NAMALWA (cell line): ENCODE measurements at regions not wholly inside any gene's neighbourhood (a gene's known extent, or its start where the extent isn't known, plus 50 kb on each side); places are given as distances from the start of the nearest gene placed in this dataset.
A peak's percentile ranks its signal among the peaks of the same experiment; 100 is the strongest.

Experiments used
- DNase-seq: peaks from one replicate; pipeline ENCODE4 v3.0.0-alpha.2; 2015; ENCODE audit warnings: low spot score

DNA sequence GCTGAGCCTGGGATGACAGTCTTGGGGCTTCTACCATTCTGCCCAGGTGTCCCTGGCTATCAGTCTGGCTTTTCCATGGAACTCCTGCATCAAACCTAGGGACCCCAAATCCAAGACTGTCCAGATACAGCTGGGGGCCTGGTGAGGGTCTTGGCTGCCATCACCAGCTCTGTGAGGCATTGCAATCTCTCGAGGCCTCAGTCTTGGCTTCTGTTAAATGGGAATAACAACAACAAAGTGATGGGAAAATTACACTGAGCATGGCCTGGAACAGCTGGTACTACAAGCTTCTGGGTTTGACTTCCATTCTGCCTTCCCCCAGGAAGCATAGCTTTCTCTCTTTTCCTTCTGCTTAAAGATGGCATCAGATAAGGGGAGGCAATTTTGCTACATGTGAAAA, 50.0 kb upstream of the LCTL start:
- no peak for DNase-seq

DNA sequence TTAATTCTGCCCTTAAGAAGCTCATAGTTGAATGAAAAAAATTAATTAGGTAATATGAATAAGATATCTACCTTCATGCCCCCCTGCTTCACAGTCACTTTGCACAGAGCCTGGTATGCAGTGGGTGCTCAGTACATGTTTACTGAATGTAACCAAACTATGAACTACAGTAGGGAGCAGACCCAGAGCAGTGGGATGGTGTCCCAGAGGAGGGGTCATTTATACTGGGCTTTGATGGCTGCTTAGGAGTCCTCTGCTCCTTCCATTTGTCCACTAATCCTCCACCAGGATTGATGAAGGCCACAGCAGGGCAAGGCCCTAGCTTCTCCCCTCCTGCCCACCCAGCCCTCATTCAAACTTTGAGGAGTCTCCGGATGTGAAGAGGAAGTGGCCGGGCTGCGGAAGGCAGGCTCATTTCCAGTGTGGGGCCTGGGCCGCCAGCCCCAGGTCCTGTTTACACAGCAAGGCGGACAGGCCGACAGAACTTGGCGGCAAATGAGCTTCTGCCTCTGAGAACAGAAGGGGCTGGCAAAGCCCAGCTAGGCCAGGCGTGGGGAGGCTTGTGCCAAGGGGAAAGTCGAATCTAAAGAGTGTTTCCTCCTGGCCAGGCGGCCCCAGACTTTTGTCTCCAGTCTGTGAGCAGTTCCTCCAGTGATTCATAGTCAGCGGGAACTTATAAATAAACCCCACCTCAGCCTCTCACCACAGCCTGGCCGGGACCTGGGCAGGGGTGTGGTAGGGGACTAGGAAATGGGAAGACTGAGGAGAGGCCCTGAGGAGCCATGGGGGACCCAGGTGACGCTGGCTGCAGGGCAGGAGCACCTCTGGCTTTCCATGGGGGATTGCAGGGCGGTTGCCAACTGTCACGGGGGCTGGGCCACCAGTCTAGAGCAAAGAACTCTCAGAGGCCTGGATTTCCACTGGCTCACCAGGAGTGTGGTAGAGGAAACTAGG, 51.6 kb upstream of the LCTL start:
- DNase-seq, result no peak

- peak; percentile 62 for DNase-seq
These were observed 53.5 kb upstream of the LCTL start for GRCh38 chr15:66619152-66619903.

- DNase-seq, result no peak
These were observed 54.5 kb upstream of the LCTL start for GRCh38 chr15:66620341-66620740.

DNA sequence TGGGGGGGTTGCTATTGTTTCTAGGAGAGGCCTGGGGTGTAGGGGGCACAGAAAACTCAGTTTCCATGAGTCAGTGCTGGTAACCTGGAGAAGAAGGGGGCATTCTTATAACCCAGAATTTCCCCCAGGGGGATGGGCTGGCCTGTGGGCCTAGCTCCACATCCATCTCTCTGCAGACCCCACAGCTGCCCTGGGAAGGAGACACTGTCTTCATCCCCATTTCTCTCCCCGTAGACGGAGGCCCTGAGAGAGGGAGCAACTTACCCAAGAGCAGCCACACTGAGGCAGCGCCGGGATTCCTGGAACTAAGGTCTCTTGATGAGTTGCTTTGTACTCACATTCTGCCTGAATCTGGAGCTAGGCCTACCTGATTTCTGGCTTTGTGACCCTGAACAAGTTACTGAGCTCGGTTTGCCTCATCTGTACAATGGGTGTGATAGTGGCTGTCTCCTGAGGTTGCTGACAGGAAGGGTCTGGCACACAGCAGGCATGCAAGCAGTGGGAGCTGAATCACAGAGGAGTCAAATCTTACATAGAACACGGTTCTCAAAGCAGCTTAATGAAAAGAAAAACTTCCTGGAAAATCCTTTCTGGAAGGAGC, 55.0 kb upstream of the LCTL start:
- DNase-seq, result no peak

DNA sequence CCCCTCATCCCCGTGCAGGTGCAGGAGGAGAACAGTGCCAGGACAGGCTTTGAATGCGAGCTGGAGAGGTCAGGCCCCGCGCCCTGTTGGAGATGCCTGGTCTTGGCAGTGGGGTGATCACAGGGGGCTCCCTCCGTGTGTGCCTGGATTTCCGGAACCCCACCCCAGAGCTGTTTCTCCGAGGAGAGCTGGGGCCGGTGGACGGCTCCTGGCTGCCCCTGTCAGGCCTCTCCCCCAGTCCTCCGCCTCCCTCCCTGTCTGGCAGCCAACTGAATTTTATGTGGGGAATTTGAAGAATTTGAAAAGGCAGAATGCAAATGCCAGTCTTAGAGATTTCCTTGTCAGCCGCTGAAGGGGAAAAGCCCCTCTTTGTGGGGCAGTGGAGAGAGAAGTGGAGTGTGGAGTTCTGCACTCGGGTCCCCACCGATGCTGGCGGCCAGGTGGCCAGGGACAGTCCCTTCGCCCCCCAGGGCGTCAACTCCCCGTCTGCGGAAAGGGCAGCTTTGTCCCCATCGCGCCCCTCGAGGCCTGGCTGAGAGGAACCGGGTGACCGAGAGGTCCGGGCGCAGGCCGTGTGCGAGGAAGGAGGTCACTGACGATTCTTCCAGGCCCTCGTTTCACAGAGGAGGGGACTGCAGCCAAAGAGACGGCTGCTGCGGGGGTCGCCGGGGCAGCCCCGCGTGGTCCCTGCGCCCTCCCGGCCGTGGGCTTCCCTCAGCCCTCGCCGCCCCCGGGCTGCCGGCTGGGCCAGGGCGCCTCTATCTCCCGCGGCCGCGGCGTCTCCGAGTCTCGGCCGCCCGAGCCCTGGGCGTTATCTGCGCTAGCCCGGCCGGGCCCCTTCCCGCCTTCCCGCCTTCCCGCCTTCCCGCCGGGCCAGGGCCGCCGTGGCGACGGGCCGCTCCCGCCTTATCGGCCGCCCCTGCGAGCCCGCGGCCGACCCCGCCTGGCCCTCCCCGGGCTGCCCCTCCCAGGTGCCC, 56.0 kb upstream of the LCTL start:
- no peak for DNase-seq

DNA sequence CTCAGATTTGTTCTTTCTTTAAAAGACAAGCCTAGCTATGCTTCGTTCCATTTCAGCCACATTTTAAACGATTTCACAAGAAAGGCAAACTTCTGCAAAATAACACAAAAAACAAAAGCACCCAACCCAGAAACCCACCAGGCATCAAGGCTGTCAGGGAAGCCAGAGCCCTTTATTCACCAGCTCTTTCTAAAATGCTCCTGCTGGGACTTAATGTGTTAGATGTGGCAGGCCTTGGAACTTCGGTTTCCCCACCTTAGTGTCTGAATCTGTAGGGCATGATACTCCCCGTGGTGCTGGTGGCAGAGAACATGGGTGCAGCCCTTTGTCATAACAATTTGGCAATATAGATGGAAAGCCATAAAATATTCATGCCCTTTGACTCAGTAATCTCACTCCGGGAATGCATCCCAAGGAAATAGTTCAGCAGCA, 56.8 kb upstream of the LCTL start:
- DNase-seq, result no peak

DNA sequence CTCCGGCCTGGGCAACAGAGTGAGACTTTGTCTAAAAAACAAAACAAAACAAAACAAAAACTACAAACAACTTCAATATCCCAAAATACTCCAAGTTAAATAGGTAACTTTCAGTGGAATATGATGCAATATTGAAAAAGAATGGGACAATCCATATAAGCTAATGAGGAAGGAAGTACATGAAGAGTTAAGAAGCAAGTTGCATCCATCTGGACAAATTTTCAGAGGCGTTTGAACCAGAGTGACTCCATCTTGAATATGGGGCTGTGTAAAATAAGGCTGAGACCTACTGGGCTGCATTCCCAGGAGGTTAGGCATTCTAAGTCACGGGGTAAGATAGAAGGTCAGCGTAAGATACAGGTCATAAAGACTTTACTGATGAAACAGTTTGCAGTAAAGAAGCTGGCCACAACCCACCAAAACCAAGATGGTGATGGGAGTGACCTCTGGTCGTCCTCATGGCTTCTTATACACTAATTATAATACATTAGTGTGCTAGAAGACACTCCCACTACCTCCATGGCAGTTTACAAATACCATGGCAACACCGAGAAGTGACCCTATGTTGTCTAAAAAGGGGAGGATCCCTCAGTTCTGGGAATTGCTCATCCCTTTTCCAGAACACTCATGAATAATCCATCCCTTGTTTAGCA, 58.1 kb upstream of the LCTL start:
- DNase-seq, result no peak

DNA sequence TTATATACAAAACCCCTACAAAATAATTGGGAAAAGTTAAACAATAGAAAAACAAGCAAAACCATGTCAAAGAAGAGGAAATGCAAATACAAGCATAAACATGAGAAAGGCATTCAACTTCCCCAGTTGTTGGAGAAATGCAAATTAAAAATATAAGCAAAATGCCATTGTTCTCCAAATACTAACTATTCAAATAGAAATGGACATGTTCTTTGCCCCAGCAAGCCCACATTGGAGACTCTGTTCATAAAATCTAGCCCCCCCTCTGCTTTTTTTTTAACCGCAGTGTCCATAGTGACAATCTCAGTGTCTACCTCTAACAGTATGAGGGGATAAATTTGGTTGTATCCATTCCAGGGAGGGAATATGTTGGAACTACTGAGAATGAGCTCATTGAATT, 59.7 kb upstream of the LCTL start:
- no peak for DNase-seq

GRCh38 chr15:66625974-66626373, 60.2 kb upstream of the LCTL start:
- no peak for DNase-seq

DNA sequence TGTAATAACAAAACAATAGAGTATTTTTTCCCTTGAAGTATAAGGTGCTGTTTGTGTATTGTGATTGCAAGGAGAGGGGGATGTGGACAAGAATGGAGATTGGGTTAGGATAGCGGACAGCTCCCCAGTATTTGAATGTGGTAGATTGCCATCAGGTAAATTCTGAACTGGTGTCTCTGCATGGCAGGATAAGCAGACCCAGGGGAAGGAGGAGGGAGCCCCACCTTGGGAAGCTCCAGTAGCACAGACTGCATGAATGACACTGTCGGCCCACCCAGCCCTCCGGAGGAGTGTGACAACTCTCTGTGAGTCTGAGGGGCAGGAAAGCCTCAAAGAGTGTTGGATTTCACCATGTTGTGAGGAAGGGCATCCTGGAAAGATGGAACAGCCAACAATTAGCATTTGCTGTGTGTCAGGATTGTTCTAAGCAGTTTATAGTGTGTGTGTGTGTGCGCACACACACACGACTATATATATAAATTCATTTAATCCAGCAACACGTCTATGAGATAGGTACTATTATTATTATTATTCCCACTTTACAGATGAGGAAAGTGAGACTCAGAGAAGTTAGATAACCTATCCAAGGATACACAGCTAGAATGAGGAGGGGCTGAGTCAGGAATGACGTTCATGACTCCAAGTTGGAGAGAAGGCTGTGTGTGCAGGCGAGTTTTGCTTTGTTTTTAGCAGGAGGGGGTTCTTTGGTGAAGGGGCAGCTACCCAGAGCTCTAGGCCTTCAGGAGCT, 63.4 kb upstream of the LCTL start:
- DNase-seq, result no peak

DNA sequence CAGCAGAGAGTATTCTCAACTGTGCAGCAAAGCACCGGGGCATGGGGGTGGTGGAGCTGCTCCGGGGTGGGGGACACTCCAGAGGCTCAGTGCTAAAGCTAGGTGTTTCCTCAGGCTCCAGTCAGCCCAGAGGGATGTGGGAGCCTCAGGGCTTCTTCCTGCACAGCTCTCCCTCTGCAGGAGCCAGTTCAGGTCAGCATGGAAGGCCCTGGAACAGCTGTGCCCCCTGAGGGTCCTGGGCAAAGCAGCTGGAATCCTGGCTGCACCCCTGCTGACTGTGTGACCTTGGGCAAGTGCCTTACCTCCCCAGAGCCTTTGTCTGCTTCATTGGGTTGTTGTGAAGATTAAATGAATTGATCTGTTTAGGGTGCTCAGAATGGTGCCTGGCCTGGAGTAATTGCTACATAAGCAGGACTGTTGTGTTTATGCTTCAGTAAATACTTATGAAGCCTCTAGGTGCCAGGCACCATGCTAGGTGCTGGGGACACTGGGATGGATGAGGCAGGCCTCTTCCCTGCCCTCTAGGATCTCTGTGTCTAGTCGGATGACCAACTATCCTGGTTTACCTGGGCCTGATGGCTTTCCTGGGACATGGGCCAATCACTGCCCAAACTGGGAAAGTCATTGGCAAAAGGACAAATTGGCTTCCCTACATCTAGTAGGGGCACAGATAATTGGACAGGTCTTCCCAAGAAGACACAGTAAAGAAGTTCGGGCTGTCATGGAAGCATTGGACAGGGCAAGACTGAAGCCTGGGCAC, 64.2 kb upstream of the LCTL start:
- no peak for DNase-seq

DNA sequence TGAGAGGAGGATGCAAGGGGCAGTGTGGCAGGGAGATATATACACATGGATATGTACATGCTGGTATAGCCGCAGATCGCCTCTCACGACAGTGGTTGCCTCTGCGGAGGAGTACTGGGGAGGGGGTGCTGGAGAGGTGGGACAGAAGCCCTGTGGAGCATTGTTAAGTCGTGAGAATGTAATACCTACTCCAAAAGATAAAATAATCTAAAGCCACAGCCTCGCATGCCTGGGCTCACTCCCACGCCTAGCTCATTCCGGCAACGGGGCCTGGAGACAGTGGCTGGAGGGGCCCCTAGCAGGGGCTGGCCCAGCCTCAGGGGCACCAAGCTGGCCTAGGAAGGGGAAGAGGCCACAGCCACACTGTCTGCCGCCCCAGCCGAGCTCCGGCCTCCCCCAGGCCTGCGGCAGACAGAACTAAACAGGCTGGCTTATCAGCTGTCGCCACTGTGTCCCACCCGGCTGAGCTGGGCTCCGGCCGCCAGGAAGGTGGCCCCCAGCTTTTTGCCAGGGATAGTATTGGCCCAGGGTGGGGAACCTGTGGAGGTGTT, 65.1 kb upstream of the LCTL start:
- no peak for DNase-seq

DNA sequence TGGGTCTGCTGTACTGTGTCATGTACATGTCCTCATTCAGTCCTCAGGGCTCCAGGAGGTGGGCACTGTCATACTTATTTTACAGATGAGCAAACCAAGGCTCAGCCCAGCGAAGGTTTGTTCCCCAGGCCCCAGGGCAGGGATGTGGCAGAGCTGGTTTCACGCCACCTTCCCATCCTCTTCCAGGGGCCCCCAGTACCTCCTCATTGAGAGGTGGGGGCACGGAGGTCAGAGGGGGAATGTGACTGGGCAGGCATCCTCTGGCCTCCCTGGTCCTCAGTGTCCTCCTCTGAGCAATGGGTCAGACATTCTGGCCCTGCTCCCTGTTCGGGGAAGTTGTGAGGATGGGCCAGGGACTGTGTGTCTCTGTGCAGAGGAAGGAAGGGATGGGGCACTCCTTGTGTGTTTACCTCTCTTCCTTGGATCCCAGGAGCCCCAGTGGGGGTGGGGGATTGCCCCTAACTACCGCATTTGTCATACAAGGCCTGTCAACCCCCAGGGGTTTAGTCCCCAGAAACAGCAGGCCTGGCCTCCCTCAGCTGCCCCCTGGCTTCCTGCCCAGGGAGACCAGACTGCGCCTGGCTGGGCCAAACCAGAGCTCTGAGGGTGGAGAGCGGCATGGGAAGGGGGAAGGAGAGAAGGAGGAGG, 65.9 kb upstream of the LCTL start:
- no peak for DNase-seq

DNA sequence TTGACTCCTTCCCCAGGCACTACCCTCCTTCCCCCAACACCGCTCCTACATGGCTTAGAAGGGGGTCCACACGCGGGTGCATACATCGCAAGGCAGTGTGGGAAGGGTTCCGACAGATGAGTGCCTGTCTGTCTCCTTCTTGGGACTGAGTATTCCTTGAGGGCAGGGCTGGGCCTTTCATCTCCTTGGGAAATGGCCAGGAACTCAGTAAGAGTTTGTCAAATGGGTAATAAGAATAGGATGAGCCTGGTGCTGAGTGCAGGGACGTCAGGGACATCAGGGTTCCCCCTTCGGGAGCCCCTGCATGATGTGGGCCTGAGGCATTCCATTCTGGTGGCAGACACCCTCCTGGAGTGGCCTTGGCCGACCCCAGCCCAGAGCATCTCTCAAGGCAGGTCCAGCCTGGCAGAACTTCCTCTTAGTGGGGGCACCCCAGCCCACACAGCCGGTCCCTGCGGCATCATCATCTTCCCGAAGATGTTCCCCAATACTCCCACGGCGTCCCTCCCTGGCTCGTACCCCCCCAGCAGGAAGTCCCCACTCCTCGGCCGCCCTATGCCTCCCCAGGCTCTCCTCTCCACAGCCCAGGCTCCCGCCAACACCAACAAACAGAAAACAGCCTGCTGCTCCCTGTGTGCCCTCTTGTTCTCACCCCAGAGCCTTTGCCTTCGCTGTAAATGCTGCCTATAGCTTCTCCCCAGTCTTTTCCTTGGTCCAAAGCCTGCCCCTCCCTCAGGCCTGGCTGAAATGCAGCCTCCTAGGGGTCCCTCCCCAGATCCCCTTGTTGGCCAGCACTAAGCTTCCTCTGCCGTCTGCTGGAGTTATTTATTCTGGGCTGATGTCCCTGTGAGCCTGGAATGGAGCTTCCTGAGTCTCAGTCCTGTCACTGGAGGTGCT, 67.5 kb upstream of the LCTL start:
- DNase-seq, result no peak

- DNase-seq, result no peak
These were observed 68.1 kb upstream of the LCTL start for GRCh38 chr15:66633938-66634250.

- no peak for DNase-seq
These were observed 67.5 kb upstream of the SMAD6 start for GRCh38 chr15:66634540-66634939.

GRCh38 chr15:66635006-66635405, 67.0 kb upstream of the SMAD6 start:
- DNase-seq, result no peak
